ENCODE measurements at regions not wholly inside any gene's neighbourhood (a gene's known extent, or its start where the extent isn't known, plus 50 kb on each side); places are given as distances from the start of the nearest gene placed in this dataset.

DNA sequence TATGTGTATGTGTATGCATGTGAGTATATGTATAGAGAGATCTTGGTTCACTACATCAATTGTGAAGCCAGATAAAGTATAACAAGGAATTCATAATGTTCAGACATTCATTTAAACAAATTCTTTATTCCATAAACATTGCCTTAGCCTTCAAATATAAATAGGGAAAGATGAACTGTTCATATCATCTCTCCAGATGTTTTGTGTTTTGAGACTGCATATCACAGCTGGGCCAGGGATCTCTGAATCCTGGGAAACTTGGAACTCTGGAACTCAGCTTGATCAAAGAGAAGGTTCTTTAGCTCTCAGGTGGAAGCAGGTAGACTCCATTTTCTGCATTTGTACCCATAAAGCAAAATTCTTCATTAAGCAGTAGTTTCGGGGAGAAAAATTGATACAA lies 272.6 kb upstream of the ETAA1 start (continued):
- TF ChIP-seq E4F1 (IDR thresholded peaks at IDR 0.05; ENCODE audit: borderline replicate concordance, partially characterized antibody): no peak
- TF ChIP-seq POU2F2 (IDR thresholded peaks at IDR 0.05; ENCODE audit: borderline replicate concordance, low read depth, low read length): no peak
- no peak for TF ChIP-seq ZNF24 (IDR thresholded peaks at IDR 0.05)
- TF ChIP-seq MEF2A (IDR thresholded peaks at IDR 0.05; ENCODE audit: insufficient read depth, low read depth, low read length): no peak

DNA sequence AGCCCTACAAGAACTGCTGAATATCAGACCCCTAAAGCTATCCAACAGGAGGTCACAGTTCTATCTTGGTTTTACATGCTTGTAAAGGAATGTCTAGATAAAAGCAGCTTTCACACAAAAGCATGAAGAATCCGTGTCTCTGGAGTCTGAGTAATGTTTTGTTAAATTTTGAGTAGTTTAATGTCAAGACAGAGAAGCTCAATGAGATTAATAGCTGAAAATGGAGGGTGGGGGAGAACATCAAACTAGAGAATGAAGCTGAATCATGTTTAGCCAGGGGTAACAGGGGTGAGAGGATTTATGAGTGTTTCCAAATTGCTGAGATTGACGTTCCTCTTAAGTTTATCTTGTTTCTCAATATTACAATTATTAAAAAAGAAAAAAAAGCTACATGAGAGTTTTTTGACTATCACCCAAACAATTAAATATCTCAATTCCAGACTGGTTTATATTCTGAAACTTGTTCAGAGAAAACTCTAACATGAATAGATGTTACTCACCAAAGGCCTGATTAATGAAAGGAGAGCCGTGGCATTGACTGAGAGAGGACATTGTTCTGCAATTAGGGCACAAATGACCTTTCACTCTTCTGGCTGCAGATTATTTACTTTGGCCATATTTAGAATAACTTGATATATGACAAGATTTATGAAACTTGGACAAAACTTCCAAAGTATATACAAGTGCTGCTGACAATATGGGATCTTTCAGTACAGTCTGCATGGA lies 266.4 kb upstream of the ETAA1 start:
- ChIA-PET RAD21 (ENCODE audit: unreplicated experiment) (no interaction called here), POLR2A (no interaction called here), CTCF (no interaction called here), SMC1A (ENCODE audit: uncharacterized antibody, unreplicated experiment) (no interaction called here)
- H3K4me2 ChIP-seq (ENCODE audit: control insufficient read depth, insufficient read depth): no peak overlapping the region
- no peaks in the 10 kb centered on the region for H3K36me3 ChIP-seq (ENCODE audit: control insufficient read depth in 2 of 2, insufficient read depth in 2 of 2, low read length in 1 of 2)
- no peak overlapping the region for H3K27ac ChIP-seq (ENCODE audit: control insufficient read depth, insufficient read depth)
- H3K27me3 ChIP-seq (replicated peaks in 1 of 2; ENCODE audit: control insufficient read depth in 2 of 2, insufficient read depth in 2 of 2, low read length in 1 of 2): no peaks in the 10 kb centered on the region
- intact Hi-C loops (cut with micrococcal nuclease; ENCODE audit: unreplicated experiment) (no loop called here), in situ Hi-C loops (cut with MboI) (no loop called here)
- BruUV-seq (replicated peaks): no TSS peak
- no peak overlapping the region for H3K4me3 ChIP-seq
- no peaks in the 10 kb centered on the region for H3K79me2 ChIP-seq (ENCODE audit: control insufficient read depth, insufficient read depth, low read length)
- 1% methylated on average over 3 of the region's 3 CpGs for WGBS (ENCODE audit: insufficient coverage, insufficient replicate concordance, low lambda C conversion rate, missing lambda C conversion rate)
- H3K4me1 ChIP-seq (ENCODE audit: control insufficient read depth, insufficient read depth, low read length): no peaks in the 10 kb centered on the region
- no peak overlapping the region for H3K9ac ChIP-seq (ENCODE audit: control insufficient read depth, insufficient read depth, low read length)
- DNase-seq (ENCODE audit: low read depth, low spot score): no peak
- no peak for FAIRE-seq
- H3K9me3 ChIP-seq (replicated peaks; ENCODE audit: control insufficient read depth, insufficient read depth, low read length): no peaks in the 10 kb centered on the region
- ATAC-seq: no peak
- no peaks in the 10 kb centered on the region for H4K20me1 ChIP-seq (ENCODE audit: control insufficient read depth, insufficient read depth)
- H2AFZ ChIP-seq (ENCODE audit: control insufficient read depth, low read depth, low read length): no peak overlapping the region
- TF ChIP-seq, protein P1, sequence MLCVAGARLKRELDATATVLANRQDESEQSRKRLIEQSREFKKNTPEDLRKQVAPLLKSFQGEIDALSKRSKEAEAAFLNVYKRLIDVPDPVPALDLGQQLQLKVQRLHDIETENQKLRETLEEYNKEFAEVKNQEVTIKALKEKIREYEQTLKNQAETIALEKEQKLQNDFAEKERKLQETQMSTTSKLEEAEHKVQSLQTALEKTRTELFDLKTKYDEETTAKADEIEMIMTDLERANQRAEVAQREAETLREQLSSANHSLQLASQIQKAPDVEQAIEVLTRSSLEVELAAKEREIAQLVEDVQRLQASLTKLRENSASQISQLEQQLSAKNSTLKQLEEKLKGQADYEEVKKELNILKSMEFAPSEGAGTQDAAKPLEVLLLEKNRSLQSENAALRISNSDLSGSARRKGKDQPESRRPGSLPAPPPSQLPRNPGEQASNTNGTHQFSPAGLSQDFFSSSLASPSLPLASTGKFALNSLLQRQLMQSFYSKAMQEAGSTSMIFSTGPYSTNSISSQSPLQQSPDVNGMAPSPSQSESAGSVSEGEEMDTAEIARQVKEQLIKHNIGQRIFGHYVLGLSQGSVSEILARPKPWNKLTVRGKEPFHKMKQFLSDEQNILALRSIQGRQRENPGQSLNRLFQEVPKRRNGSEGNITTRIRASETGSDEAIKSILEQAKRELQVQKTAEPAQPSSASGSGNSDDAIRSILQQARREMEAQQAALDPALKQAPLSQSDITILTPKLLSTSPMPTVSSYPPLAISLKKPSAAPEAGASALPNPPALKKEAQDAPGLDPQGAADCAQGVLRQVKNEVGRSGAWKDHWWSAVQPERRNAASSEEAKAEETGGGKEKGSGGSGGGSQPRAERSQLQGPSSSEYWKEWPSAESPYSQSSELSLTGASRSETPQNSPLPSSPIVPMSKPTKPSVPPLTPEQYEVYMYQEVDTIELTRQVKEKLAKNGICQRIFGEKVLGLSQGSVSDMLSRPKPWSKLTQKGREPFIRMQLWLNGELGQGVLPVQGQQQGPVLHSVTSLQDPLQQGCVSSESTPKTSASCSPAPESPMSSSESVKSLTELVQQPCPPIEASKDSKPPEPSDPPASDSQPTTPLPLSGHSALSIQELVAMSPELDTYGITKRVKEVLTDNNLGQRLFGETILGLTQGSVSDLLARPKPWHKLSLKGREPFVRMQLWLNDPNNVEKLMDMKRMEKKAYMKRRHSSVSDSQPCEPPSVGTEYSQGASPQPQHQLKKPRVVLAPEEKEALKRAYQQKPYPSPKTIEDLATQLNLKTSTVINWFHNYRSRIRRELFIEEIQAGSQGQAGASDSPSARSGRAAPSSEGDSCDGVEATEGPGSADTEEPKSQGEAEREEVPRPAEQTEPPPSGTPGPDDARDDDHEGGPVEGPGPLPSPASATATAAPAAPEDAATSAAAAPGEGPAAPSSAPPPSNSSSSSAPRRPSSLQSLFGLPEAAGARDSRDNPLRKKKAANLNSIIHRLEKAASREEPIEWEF (IDR thresholded peaks at IDR 0.05; ENCODE audit: insufficient replicate concordance, low read depth, low read length): no peak
- TF ChIP-seq CHD2 (IDR thresholded peaks at IDR 0.05; ENCODE audit: borderline replicate concordance, low read depth, low read length) (no peak), TBL1XR1 (IDR thresholded peaks at IDR 0.05; ENCODE audit: low read depth, low read length) (no peak), PRDM15 (CRISPR knock-in tag; IDR thresholded peaks at IDR 0.05) (no peak), RB1 (IDR thresholded peaks at IDR 0.05; ENCODE audit: borderline replicate concordance) (no peak), FOS (IDR thresholded peaks at IDR 0.05; ENCODE audit: borderline replicate concordance, extremely low read depth, insufficient read length) (no peak), NR2C2 (IDR thresholded peaks at IDR 0.05; ENCODE audit: borderline replicate concordance, control insufficient read depth, insufficient read length, low read depth) (no peak)

Data from GM12878 (cell line).